SK-N-SH (cell line): ENCODE measurements at regions not wholly inside any gene's neighbourhood (a gene's known extent, or its start where the extent isn't known, plus 50 kb on each side); places are given as distances from the start of the nearest gene placed in this dataset.

Source experiments
- CTCF ChIA-PET: fragments of 300-600, 350-600 bp; formaldehyde crosslinking; extraction: SDS; loops from one replicate; lab custom pipeline; 2021; lab: Yijun Ruan, JAX
- POLR2A ChIA-PET: fragments of 350-600 bp; sonication (Branson Sonifier 250); formaldehyde crosslinking; extraction: SDS; loops from one replicate; lab custom pipeline; 2020; ENCODE audit warnings: antibody characterized with exemption, inconsistent platforms; lab: Yijun Ruan, JAX
- DNase-seq: peaks from one replicate; pipeline ENCODE4 v3.0.0; 2012
- H2AFZ ChIP-seq: fragments of 200-600 bp; sonication (generic); 2 replicates; pipeline ENCODE4 v1.8.1; 2016; ENCODE audit warnings: antibody characterized with exemption, mild to moderate bottlenecking, low read depth
- H3F3A ChIP-seq: fragments of 200-600 bp; sonication (generic); replicated peaks from 2 replicates; pipeline ENCODE3; 2016; ENCODE audit warnings: antibody characterized with exemption, mild to moderate bottlenecking; ENCODE audit not compliant: insufficient read depth
- H3K27ac ChIP-seq, 2 experiments: fragments of 200-500 bp in 1 of 2; fragments of 200-600 bp in 1 of 2; sonication (Bioruptor generic) in 1 of 2; sonication (generic), shearing (Covaris generic) in 1 of 2; 2 replicates each; pipeline versions ENCODE4 v1.5.1 to v1.6.1; 2014 to 2016; ENCODE audit warnings: low read depth in 2 of 2, inconsistent platforms in 1 of 2, low read length in 1 of 2, mild to moderate bottlenecking in 1 of 2, mixed read lengths in 1 of 2
- H3K27me3 ChIP-seq: fragments of 200-600 bp; sonication (generic), shearing (Covaris generic); 2 replicates; pipeline ENCODE4 v1.6.1; 2016; ENCODE audit warnings: mixed run types; ENCODE audit not compliant: insufficient read depth
- H3K36me3 ChIP-seq, 2 experiments: fragments of 200-500 bp in 1 of 2; fragments of 200-600 bp in 1 of 2; sonication (Bioruptor generic) in 1 of 2; sonication (generic) in 1 of 2; replicated peaks in 1 of 2; 2 replicates each; pipeline versions ENCODE3 to v1.5.1; 2014 to 2016; ENCODE audit warnings: low read length in 1 of 2, mild to moderate bottlenecking in 1 of 2; ENCODE audit not compliant: insufficient read depth in 2 of 2, control insufficient read depth in 1 of 2
- H3K4me1 ChIP-seq, 2 experiments: fragments of 200-500 bp in 1 of 2; fragments of 200-600 bp in 1 of 2; sonication (Bioruptor generic) in 1 of 2; sonication (generic), shearing (Covaris generic) in 1 of 2; 2 replicates each; pipeline versions ENCODE4 v1.5.1 to v1.6.1; 2014 to 2016; ENCODE audit warnings: low read depth in 1 of 2, low read length in 1 of 2, mixed run types in 1 of 2; ENCODE audit not compliant: insufficient read depth in 2 of 2, control insufficient read depth in 1 of 2
- H3K4me2 ChIP-seq: fragments of 200-600 bp; sonication (generic), shearing (Covaris generic); 2 replicates; pipeline ENCODE4 v1.6.1; 2017; ENCODE audit warnings: mixed run types
- H3K4me3 ChIP-seq, 2 experiments: fragments of 200-500 bp in 1 of 2; fragments of 200-600 bp in 1 of 2; sonication (Bioruptor generic) in 1 of 2; sonication (generic), shearing (Covaris generic) in 1 of 2; 2 replicates each; pipeline versions ENCODE4 v1.5.1 to v1.8.1; 2014 to 2016; ENCODE audit warnings: low read depth in 2 of 2, inconsistent platforms in 1 of 2, low read length in 1 of 2, mild to moderate bottlenecking in 1 of 2, mixed read lengths in 1 of 2, moderate library complexity in 1 of 2
- H3K79me2 ChIP-seq: fragments of 200-600 bp; sonication (generic); 2 replicates; pipeline ENCODE4 v1.8.1; 2017; ENCODE audit warnings: mild to moderate bottlenecking; ENCODE audit not compliant: insufficient read depth
- H3K9ac ChIP-seq: fragments of 200-600 bp; sonication (generic); 2 replicates; pipeline ENCODE4 v1.6.1; 2017; ENCODE audit warnings: mixed run types
- H3K9me2 ChIP-seq: fragments of 200-600 bp; sonication (generic); 2 replicates; pipeline ENCODE4 v1.6.1; 2017; ENCODE audit warnings: mixed run types
- H3K9me3 ChIP-seq: fragments of 200-600 bp; sonication (generic); 2 replicates; pipeline ENCODE4 v1.6.1; 2017; ENCODE audit warnings: mixed run types, mild to moderate bottlenecking, moderate library complexity
- H4K20me1 ChIP-seq: fragments of 200-600 bp; sonication (generic); 2 replicates; pipeline ENCODE4 v1.6.1; 2017; ENCODE audit warnings: mild to moderate bottlenecking, mixed run types; ENCODE audit not compliant: insufficient read depth
- ELF1 ChIP-seq: IDR thresholded peaks from 2 replicates; pipeline ENCODE4 v1.4.0; 2012
- EP300 ChIP-seq, 2 experiments: IDR thresholded peaks; 2 replicates each; pipeline versions ENCODE4 v1.4.0 to v1.6.1; 2012; ENCODE audit warnings: borderline replicate concordance in 1 of 2, low read depth in 1 of 2, low read length in 1 of 2
- FOSL2 ChIP-seq: IDR thresholded peaks from 2 replicates; pipeline ENCODE4 v1.4.0; 2012; ENCODE audit warnings: low read depth, mild to moderate bottlenecking, moderate library complexity, borderline replicate concordance
- FOXM1 ChIP-seq: IDR thresholded peaks from 2 replicates; pipeline ENCODE4 v1.4.0; 2012; ENCODE audit warnings: low read depth, mild to moderate bottlenecking
- GATA2 ChIP-seq: sonication (generic); formaldehyde crosslinking; IDR thresholded peaks from 2 replicates; pipeline ENCODE4 v1.5.0; 2020; ENCODE audit warnings: mild to moderate bottlenecking, missing genetic modification reagents
- MAX ChIP-seq: IDR thresholded peaks from 2 replicates; pipeline ENCODE4 v1.4.0; 2012; ENCODE audit warnings: low read depth
- MXI1 ChIP-seq: IDR thresholded peaks from 2 replicates; pipeline ENCODE4 v1.6.1; 2012; ENCODE audit warnings: mild to moderate bottlenecking, low read depth, low read length, improper control_type of control experiment
- NFIC ChIP-seq: IDR thresholded peaks from 2 replicates; pipeline ENCODE4 v1.4.0; 2012; ENCODE audit warnings: borderline replicate concordance
- PBX3 ChIP-seq: IDR thresholded peaks from 2 replicates; pipeline ENCODE4; 2012
- TCF12 ChIP-seq: IDR thresholded peaks from 2 replicates; pipeline ENCODE4 v1.4.0; 2012
- YY1 ChIP-seq: IDR thresholded peaks from 2 replicates; pipeline ENCODE4 v1.4.0; 2012; ENCODE audit warnings: low read depth, mild to moderate bottlenecking
- WGBS: methylation state at CpG from one replicate; pipeline ENCODE4 v1.1.6; 2017; ENCODE audit warnings: low lambda C conversion rate; 5-methylcytosine and 5-hydroxymethylcytosine counted together
- TF ChIP-seq, protein P1 (sequence below): IDR thresholded peaks from 2 replicates; pipeline ENCODE4 v1.6.1; 2012; ENCODE audit warnings: mild to moderate bottlenecking, low read depth, low read length, moderate library complexity
- TF ChIP-seq, protein P2 (sequence below): fragments of 200-600 bp; sonication (generic); IDR thresholded peaks from 2 replicates; pipeline ENCODE4 v1.6.1; 2017; ENCODE audit warnings: antibody characterized with exemption, mild to moderate bottlenecking, moderate library complexity
- TF ChIP-seq, protein P3 (sequence below): fragments of 150-350 bp; IDR thresholded peaks from 2 replicates; pipeline ENCODE4 v1.6.1; 2017; ENCODE audit warnings: antibody characterized with exemption, low read length, low read depth, borderline replicate concordance

- CTCF ChIA-PET = interaction anchor here (1.1 to 5.2 kb wide), 3 partner anchors 10 to 53 kb away, joined by 4 to 32 read pairs (median 5); no protein-coding TSS in a partner anchor
- TF ChIP-seq YY1 (no peak), EP300 (IDR thresholded peaks at IDR 0.05; ENCODE audit: borderline replicate concordance in 1 of 2, low read depth in 1 of 2, low read length in 1 of 2) (no peak), TCF12 (no peak), MXI1 (no peak), PBX3 (no peak), GATA2 (CRISPR knock-in tag) (no peak; the same call in 1 of the 2 replicates), FOXM1 (no peak), FOSL2 (no peak), NFIC (no peak), ELF1 (no peak), MAX (no peak)
- TF ChIP-seq, protein P1, sequence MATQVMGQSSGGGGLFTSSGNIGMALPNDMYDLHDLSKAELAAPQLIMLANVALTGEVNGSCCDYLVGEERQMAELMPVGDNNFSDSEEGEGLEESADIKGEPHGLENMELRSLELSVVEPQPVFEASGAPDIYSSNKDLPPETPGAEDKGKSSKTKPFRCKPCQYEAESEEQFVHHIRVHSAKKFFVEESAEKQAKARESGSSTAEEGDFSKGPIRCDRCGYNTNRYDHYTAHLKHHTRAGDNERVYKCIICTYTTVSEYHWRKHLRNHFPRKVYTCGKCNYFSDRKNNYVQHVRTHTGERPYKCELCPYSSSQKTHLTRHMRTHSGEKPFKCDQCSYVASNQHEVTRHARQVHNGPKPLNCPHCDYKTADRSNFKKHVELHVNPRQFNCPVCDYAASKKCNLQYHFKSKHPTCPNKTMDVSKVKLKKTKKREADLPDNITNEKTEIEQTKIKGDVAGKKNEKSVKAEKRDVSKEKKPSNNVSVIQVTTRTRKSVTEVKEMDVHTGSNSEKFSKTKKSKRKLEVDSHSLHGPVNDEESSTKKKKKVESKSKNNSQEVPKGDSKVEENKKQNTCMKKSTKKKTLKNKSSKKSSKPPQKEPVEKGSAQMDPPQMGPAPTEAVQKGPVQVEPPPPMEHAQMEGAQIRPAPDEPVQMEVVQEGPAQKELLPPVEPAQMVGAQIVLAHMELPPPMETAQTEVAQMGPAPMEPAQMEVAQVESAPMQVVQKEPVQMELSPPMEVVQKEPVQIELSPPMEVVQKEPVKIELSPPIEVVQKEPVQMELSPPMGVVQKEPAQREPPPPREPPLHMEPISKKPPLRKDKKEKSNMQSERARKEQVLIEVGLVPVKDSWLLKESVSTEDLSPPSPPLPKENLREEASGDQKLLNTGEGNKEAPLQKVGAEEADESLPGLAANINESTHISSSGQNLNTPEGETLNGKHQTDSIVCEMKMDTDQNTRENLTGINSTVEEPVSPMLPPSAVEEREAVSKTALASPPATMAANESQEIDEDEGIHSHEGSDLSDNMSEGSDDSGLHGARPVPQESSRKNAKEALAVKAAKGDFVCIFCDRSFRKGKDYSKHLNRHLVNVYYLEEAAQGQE = no peak
- TF ChIP-seq, protein P2, sequence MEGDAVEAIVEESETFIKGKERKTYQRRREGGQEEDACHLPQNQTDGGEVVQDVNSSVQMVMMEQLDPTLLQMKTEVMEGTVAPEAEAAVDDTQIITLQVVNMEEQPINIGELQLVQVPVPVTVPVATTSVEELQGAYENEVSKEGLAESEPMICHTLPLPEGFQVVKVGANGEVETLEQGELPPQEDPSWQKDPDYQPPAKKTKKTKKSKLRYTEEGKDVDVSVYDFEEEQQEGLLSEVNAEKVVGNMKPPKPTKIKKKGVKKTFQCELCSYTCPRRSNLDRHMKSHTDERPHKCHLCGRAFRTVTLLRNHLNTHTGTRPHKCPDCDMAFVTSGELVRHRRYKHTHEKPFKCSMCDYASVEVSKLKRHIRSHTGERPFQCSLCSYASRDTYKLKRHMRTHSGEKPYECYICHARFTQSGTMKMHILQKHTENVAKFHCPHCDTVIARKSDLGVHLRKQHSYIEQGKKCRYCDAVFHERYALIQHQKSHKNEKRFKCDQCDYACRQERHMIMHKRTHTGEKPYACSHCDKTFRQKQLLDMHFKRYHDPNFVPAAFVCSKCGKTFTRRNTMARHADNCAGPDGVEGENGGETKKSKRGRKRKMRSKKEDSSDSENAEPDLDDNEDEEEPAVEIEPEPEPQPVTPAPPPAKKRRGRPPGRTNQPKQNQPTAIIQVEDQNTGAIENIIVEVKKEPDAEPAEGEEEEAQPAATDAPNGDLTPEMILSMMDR = no peak
- TF ChIP-seq, protein P3, sequence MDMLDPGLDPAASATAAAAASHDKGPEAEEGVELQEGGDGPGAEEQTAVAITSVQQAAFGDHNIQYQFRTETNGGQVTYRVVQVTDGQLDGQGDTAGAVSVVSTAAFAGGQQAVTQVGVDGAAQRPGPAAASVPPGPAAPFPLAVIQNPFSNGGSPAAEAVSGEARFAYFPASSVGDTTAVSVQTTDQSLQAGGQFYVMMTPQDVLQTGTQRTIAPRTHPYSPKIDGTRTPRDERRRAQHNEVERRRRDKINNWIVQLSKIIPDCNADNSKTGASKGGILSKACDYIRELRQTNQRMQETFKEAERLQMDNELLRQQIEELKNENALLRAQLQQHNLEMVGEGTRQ = no peak
- TF ChIP-seq, all 33 proteins: peak for 0
- POLR2A ChIA-PET = interaction anchor here (1.7 to 1.9 kb wide), 2 partner anchors 52 to 53 kb away, joined by 5 to 10 read pairs; no protein-coding TSS in a partner anchor
- 70% methylated on average over 5 of the region's 5 CpGs for WGBS
- peak overlapping the region; percentile 70; the same call in 1 of the 2 replicates for H3K4me2 ChIP-seq
- H2AFZ ChIP-seq = peak overlapping the region; percentile 69
- no peaks in the 10 kb centered on the region for H3K27me3 ChIP-seq
- peaks cover 45 to 47% of the 10 kb centered on the region in 2 experiments for H3K4me1 ChIP-seq
- no peak overlapping the region for H3K4me3 ChIP-seq
- H3K27ac ChIP-seq = peak overlapping the region; percentile 93 to 97
- no peaks in the 10 kb centered on the region for H3K36me3 ChIP-seq
- no peaks in the 10 kb centered on the region for H3K9me2 ChIP-seq
- H4K20me1 ChIP-seq = no peaks in the 10 kb centered on the region
- H3K79me2 ChIP-seq = no peaks in the 10 kb centered on the region
- peaks cover 21% of the 10 kb centered on the region for H3F3A ChIP-seq
- H3K9ac ChIP-seq = no peak overlapping the region; the same call in 1 of the 2 replicates
- no peak for DNase-seq
- H3K9me3 ChIP-seq = no peaks in the 10 kb centered on the region
Observed at GRCh38 chr1:235918465-235918864, 51.8 kb upstream of the LYST start.
